Glutamatergic neuron (in vitro differentiated cells): ENCODE measurements at regions not wholly inside any gene's neighbourhood (a gene's known extent, or its start where the extent isn't known, plus 50 kb on each side); places are given as distances from the start of the nearest gene placed in this dataset.

Experiments used
- DNase-seq: peaks from one replicate; pipeline ENCODE4 v3.0.0; 2022
- H3K27ac Mint-ChIP-seq: one replicate; pipeline ENCODE4 v1.8.0; 2020; ENCODE audit warnings: mild to moderate bottlenecking, mixed read lengths, inconsistent platforms; ENCODE audit not compliant: unreplicated experiment
- H3K27me3 Mint-ChIP-seq: one replicate; pipeline ENCODE4 v1.8.0; 2020; ENCODE audit warnings: mild to moderate bottlenecking, moderate library complexity, mixed read lengths, inconsistent platforms; ENCODE audit not compliant: unreplicated experiment
- H3K36me3 Mint-ChIP-seq: one replicate; pipeline ENCODE4 v1.8.0; 2020; ENCODE audit warnings: mild to moderate bottlenecking, mixed read lengths, inconsistent platforms; ENCODE audit not compliant: unreplicated experiment
- H3K4me1 Mint-ChIP-seq: one replicate; pipeline ENCODE4 v1.8.0; 2020; ENCODE audit warnings: mild to moderate bottlenecking, low read depth, mixed read lengths, inconsistent platforms; ENCODE audit not compliant: unreplicated experiment
- H3K4me3 Mint-ChIP-seq: one replicate; pipeline ENCODE4 v1.8.0; 2020; ENCODE audit warnings: mild to moderate bottlenecking, mixed read lengths, inconsistent platforms; ENCODE audit not compliant: unreplicated experiment
- H3K9me3 Mint-ChIP-seq: one replicate; pipeline ENCODE4 v1.8.0; 2020; ENCODE audit warnings: mild to moderate bottlenecking, moderate library complexity, mixed read lengths, inconsistent platforms; ENCODE audit not compliant: unreplicated experiment
- CTCF ChIP-seq: fragments of 200-600 bp; sonication (generic); IDR thresholded peaks from one replicate; pipeline ENCODE4 v1.5.0; 2021; ENCODE audit not compliant: partially characterized antibody, unreplicated experiment

GRCh38 chr9:107932601-107933000 is 443.0 kb upstream of the KLF4 start:
- no peaks in the 10 kb centered on the region for H3K36me3 Mint-ChIP-seq
- no peaks in the 10 kb centered on the region for H3K4me1 Mint-ChIP-seq
- no peak overlapping the region for H3K4me3 Mint-ChIP-seq
- H3K27ac Mint-ChIP-seq: no peak overlapping the region
- H3K9me3 Mint-ChIP-seq: peaks cover 2% of the 10 kb centered on the region
- no peaks in the 10 kb centered on the region for H3K27me3 Mint-ChIP-seq
- no peak for DNase-seq
- no peak for TF ChIP-seq CTCF

- no peak overlapping the region for H3K27ac Mint-ChIP-seq
- no peak for TF ChIP-seq CTCF
- no peak overlapping the region for H3K4me3 Mint-ChIP-seq
- peaks cover 2% of the 10 kb centered on the region for H3K9me3 Mint-ChIP-seq
- H3K4me1 Mint-ChIP-seq: no peaks in the 10 kb centered on the region
- no peak for DNase-seq
- no peaks in the 10 kb centered on the region for H3K36me3 Mint-ChIP-seq
- no peaks in the 10 kb centered on the region for H3K27me3 Mint-ChIP-seq
These were observed 442.5 kb upstream of the KLF4 start for GRCh38 chr9:107932046-107932445.

GRCh38 chr9:107931071-107931715 is 441.6 kb upstream of the KLF4 start:
- Mint-ChIP-seq H3K36me3 (no peaks in the 10 kb centered on the region), H3K4me1 (no peaks in the 10 kb centered on the region), H3K27me3 (no peaks in the 10 kb centered on the region), H3K27ac (no peak overlapping the region), H3K9me3 (no peaks in the 10 kb centered on the region), H3K4me3 (no peak overlapping the region)
- no peak for TF ChIP-seq CTCF
- no peak for DNase-seq

- DNase-seq: no peak
- H3K9me3 Mint-ChIP-seq: no peaks in the 10 kb centered on the region
- H3K27me3 Mint-ChIP-seq: no peaks in the 10 kb centered on the region
- no peak overlapping the region for H3K27ac Mint-ChIP-seq
- no peak for TF ChIP-seq CTCF
- H3K36me3 Mint-ChIP-seq: no peaks in the 10 kb centered on the region
- H3K4me3 Mint-ChIP-seq: no peak overlapping the region
- H3K4me1 Mint-ChIP-seq: no peaks in the 10 kb centered on the region
These were observed 439.9 kb upstream of the KLF4 start for GRCh38 chr9:107929443-107929842.

- Mint-ChIP-seq H3K4me3 (no peak overlapping the region), H3K27me3 (no peaks in the 10 kb centered on the region), H3K36me3 (no peaks in the 10 kb centered on the region), H3K27ac (no peak overlapping the region), H3K9me3 (no peaks in the 10 kb centered on the region), H3K4me1 (no peaks in the 10 kb centered on the region)
- no peak for DNase-seq
- TF ChIP-seq CTCF: no peak
These were observed 439.3 kb upstream of the KLF4 start for GRCh38 chr9:107928701-107929371.
